ENCODE measurements at regions not wholly inside any gene's neighbourhood (a gene's known extent, or its start where the extent isn't known, plus 50 kb on each side); places are given as distances from the start of the nearest gene placed in this dataset.
"Not testable (repeated sequence)": the region's sequence is repeated elsewhere in the genome, so short reads cannot be mapped to it uniquely, and the experiment has no call there.

DNA sequence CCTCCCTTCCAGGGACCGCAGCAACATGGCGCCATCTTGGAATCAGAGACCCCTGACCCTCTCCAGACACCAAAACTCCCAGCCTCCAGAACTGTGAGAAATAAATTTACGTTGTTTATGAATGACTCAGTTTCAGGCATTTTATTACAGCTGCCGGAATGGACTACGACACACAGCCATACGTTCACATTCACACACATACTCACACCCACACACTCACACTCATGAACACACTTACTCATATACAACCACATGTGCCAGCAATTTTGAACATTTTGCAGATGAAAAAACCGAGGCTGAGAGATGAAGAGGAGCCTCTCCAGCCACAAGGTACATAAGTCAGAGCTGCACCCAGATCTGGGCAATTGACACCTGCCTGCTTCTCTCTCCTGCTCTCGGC, 151.0 kb upstream of the RAB4A start:
- no peak for DNase-seq

DNA sequence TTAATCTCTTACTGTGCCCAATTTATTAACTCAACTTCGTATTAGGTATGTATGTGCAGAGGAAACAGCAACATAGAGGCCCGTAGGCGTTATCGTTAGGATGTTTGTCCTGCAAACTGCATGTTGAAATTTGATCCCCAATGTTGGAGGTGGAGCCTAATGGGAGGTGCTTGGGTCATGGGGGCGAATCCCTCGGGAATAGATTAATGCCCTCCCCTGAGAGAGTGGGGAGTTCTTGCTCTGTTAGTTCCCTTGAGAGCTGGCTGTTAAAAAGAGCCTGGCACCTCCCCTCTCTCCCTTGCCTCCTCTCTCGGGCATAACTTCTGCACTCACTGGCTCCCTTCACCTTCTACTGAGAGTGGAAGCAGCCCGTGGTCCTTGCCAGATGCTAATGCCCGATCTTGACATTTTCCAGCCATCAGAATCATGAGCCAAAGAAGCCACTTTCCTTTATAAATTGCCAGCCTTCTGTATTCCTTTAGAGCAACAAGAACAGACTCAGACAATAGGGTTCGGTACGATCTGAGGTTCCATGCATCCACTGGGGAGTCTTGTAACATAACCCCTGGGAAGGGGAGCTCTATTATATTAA, 149.0 kb upstream of the RAB4A start:
- DNase-seq, result no peak

DNA sequence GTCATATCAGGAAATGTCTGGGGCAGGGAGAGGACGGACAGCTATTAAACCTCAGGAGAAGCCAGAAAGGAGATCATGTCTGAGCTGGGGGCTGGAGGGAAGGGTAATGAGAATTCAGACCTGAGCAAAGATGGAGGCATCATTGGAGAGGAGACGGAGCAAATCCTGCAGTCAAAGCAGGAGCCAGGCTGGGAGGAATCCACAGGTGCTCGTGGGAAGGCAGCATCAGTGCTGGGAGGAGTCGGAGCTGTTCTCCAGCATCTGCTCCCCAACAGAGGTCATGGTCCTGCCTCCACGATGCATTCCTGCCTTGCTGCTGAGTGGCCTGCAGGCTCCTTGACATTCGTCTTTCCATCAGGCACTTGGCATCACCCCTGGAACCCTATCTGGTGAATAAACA, 148.3 kb upstream of the RAB4A start:
- DNase-seq, result no peak

DNA sequence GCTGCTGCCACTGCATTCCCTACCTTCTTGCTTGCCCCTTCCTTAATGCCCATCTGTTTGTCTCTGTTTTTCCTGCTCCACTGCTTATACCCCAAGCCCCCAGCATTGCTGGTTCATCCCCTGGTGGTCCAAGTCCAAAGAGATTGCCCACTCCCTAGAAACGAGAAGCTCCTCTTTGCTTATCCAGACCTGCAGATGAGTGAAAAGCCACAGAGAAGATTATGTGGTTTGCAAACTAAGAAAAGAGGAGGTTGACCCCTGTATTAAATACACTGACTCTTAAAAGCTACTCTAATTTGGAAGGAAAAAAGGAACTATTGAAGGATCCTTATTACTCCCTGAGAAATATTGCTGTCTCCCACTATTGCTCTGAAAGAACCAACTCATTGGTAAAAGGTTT, 146.8 kb upstream of the RAB4A start:
- DNase-seq, result no peak

DNA sequence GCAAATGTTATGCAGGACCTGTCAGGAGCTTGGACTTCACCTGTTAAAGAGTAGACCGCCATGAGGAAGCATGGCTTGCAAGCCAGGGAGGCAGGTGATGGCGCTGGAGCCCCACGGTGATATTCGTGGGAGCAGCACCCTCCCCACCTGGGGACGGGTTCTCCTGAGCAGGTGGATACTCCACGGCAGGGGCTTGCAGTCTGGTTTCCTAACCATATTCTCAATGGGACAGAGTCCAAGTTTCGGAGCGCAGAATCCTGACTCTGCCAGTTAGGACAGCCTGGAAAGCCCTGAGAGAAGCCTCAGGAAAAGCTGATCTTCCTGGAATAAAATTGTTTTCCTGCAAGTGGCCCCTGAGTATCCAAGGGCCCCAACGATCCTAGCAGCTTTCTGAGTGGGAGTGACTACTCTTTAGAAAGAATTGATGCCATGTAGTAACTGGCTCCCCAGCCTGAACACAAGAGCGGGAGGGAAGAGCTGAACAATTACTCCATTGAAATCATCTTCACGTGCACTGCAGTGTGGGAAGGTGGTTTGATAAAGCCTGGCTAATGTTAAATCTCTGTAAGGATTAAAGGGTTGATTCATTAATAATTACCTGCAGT, 146.3 kb upstream of the RAB4A start:
- DNase-seq, result no peak

DNA sequence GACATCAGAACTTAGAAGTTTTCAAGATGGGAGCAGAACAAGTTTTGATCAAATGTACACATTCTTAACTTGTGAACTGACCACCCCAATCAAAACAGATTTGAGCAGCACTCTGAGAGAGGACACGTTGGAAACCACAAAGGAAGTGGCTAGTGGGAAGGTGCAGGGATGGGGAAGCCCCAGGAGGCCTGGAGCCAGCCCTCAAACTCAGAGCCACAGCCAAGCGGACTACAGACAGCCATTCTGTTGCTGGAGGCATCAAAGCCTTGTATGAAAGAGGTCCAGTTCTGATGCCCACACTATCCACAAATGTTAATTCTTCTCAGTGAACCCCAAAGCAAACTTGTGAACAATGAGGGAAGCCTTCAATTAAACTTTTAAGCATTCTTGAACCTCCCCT, 143.6 kb upstream of the RAB4A start:
- DNase-seq, result no peak

DNA sequence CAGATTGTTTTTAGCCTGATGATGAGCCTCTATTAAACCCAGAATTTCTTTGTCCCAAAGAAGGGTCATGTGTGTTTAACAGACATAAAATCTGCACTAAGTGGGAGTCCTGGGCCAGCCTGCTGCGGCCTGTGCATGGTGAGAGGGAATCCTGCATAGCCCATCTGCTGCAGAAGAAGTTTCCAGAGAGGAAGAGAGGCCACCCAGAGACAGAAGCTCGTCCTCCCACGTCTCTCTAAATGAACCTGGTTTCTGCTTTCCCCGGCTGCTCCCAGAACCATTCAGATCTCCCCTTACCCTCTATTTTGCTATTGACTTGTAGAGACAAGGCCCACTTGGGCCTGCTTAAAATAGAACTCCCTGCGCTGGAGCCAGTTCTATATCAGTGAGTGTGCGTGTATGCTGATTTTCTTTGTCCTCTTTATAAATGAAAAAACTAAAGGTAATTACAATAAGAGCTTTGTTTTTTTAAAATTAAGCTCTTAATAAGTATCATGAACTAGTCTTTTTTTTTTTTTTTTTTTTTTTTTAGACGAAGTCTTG, 142.8 kb upstream of the RAB4A start:
- no peak for DNase-seq

DNA sequence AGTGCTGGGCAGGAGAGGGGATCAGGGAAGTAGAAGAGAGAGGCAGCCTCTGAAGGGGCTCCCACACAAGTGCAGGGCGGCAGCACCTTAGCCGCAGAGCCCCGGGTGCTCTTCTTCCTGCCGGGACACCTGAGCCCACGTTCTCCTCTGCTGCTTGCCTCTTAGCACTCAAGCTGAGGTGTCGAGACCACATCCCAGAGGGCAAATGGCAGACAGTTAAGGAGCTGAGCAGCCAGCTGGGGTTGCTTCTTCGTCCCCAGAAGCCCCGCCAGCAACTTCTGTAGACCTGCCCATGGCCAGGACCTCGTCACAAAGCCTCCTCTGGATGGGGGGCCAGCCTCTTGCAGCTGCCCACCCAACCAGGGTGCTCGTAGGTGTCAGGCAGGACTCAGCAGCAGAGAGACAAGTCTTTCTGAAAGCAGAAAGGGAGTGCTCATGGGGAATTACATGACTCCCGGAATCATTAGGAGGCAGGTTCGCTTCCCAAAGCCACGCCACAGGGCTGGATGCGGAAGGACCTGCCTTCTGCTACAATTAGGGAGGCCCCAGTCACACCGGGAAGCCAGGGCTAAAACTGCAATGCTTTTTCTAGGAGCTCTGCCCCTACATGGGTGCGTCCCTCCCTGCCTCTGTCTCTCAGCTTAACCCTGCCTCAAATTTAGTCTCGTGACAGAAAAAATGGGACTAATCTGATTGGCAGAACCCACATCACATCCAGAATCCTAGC, 141.4 kb upstream of the RAB4A start:
- no peak for DNase-seq

DNA sequence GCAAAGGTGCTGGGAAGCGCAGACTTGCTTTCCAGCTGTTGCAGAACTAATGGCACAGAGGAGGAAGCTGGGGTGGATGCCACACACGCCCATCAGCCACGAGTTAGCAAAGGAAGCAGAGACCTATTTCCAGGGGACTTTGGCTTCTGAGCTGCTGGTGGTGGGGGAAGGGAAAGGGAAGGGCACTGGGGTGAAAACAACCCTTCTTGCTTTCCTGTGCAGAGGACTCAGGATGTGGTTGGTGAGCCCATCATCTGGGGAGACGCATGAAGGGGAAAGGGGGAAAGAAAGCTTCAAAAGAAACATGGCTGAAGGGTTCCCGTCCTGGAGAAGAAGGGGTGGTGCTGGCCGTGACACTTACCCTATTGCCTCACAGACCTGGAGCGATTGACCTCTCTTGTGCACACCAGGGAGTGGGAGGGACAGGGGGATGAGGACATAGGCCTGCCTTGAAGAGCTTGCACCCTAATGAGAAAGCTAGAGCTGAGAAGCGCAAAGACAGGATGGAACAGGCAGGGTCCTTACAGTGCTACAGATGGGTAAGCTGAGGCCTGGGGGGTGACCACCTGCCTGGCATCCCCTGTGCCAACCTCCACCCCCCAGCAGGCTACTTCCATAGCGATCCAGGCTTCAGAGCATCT, 140.8 kb upstream of the RAB4A start:
- no peak for DNase-seq

DNA sequence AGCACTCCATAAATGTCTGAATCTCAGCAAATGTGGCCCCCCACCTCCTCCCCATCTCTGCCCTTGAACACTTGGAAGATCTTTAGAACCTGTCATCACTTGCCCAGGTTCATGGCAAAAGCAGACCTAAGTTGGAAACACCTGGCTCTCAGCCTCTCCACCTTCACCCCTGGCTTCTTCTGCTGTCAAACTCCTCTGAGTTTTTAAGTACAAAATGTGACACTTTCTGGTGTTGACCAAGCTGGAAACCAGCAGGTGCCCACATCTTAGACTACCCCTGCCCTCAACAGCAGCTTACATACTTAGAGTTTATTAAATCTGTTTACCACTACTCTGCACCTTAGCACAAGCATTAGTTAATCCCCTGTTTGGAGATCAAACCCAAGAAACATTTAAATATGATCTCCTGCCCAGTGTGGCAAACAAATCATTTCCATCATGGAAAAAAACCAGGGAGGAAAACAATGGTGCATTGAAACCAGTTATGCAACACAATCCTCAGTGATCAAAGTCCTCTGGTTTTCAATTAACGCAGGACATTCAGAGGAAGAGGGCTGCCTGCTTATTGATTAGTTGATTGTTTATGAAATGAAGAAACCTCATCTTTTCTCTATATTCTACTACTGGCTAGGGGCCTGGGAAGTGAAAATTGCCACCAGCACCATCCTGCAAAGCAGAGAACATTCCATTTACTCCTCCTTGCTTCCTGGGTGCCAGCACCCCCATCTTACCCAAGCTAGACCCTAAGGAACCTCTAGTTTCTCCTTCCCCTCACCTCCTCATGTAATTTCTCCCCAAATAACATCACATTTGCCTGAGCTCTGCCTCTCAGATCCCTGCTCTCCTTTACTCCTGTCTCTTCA, 139.4 kb upstream of the RAB4A start:
- no peak for DNase-seq

DNA sequence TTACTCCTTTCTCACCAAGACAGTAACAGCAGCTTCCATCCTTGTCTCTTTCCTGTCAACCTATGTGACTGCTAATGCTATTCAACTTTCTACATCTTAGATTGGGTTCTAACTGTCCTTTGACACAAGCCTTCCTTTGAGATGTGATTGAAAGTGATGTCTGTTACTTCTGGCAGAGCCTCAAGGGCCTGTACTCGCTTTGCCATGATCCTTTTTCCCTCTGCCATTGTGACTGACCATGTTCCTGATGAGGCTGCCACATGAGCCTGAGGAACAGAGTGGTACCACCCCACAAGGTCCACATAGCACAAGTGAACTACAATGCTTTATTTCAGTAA, 138.8 kb upstream of the RAB4A start:
- no peak for DNase-seq

DNA sequence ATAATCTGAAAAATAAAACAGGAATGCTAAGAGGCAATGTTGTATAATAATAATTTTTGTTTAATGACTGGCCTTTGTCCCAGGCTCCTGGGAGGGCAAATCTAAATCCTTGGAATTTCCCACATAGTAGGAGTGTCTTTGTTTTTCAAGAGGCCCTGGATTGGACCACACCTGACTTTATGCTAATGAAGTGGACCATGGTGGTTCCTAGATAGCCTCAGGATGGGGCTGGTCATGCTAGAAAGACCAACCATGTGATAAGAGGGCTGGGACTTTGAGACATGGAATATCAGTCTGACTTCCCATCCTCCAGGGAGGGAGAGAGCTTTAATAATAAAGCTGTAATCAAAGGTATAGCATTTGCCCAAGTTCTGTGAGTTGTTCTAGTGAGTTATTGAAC, 138.2 kb upstream of the RAB4A start:
- no peak for DNase-seq

DNA sequence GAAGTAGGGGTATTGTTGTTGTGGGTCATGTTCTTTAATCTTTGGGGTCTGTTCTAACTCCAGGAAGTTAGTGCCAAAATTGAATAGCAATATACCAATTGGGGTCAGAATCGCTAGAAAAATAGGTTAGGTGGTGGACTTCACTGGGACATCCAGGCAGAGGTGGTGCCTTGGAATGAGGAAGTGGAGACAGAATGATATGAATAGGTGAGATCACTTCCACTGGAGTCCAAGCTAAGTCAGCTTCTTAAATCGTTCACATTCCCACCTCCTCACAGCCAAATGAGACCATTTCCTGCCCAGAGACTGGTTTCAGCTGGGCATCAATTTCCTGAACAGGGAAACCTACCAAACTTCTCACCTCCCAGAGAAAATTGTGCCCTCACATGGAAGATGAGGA, 137.8 kb upstream of the RAB4A start:
- DNase-seq, result no peak

DNA sequence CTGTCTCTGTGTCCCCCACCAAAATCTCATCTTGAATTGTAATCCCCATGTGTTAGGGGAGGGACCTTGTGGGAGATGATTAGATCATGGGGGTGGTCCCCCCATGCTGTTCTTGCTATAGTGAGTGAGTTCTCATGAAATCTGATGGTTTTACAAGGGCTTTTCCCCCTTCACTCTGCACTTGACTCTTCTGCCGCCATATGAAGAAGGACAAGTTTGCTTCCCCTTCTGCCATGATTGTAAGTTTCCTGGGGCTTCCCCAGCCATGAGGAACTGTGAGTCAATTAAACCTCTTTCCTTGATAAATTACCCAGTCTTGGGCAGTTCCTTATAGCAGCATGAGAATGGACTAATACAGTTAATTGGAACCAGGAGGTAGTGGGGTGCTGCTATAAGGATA, 137.1 kb upstream of the RAB4A start:
- DNase-seq, result no peak

DNA sequence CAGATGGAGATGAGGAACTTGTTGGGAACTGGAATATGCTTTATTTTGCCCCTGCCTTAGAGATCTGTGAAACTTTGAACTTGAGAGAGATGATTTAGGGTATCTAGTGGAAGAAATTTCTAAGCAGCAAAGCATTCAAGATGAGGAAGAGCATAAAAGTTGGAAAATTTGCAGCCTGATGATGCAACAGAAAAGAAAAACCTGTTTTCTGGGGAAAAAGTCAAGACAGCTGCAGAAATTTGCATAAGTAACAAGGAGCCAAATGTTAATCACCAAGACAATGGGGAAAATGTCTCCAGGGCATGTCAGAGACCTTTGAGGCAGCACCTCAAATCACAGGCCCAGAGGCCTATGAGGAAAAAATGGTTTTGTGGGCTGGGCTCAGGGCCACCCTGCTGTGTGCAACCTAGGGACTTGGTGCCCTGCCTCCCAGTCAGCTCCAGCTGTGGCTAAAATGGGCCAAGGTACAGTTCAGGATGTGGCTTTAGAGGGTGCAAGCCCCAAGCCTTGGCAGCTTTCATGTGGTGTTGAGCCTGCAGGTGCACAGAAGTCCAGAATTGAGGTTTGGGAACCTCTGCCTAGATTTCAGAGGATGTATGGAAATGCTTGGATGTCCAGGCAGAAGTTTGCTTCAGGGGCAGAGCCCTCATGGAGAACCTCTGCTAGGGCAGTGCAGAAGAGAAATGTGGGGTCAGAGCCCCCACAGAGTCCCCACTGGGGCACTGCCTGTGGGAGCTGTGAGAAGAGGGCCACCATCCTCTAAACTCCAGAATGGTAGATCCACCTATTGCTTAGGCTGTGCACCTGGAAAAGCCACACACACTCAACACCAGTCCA, 136.3 kb upstream of the RAB4A start:
- DNase-seq, result not testable (repeated sequence)

DNA sequence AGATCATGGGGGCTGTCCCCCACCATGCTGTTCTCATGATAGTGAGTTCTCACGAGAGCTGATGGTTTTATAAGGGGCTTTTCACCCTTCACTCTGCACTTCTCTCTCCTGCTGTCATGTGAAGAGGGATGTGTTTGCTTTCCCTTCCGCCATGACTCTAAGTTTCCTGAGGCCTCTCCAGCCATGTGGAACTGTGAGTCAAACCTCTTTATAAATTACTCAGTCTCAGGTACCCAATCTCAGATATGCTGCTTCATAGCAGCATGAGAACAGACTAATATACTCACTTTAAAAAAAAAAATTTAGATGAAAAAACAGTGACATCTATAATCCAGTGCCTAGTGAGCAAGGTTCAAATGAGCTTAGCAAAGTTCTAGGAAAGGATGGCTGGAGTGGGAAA, 135.1 kb upstream of the RAB4A start:
- no peak for DNase-seq

DNA sequence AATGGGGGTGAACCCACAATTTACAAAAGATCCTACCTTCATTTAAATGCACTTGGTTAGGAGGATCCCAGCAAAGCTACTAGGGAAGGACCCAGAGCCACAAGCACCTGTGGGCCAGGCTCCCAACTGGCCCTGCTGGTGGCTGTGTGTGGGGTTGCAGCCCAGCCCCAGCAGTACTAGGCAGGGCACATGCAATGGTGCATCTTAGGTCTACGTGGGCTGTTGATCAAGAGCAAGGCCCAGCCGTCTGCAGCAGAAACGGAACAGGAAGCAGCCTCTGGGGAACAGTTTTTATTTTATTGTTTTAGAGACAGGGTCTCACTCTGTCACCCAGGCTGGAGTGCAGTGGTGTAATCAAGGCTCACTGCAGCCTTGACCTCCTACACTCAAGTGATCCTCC, 134.1 kb upstream of the RAB4A start:
- no peak for DNase-seq

DNA sequence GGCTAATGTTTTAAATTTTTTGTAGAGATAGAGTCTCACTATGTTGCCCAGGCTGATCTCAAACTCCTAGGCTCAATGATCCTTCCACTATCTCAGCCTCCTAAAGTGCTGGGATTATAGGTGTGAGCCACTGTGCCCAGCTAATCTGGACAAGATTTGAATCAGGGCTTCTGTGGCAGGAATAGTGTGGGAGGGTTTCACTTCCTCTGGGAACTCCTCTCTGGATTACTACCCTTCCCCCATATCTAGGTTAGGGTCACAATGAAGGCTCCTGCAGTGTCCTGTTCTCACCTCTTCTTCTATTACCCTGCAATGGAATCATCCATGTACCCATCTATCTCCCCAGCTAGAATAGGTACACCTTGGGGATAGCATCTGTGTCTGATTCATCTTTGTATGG, 133.6 kb upstream of the RAB4A start:
- no peak for DNase-seq

DNA sequence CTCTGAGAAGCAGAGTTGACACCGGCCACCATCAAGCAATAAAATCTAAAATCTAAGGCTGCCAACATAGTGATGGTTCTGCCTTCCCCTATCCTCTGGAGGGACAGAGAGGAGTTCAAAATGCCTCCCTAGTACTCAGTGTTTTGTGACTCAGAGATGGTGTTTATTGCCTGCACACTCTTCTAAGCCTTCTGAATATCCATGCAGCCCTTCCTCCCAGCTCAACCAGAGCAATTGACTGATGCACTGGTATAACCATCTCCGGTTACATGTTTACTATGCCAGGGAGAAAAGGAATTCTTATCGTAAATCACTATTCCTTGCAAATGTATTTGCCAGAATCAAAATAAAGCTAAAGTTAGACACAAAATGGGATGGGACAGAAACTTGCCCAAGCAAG, 132.9 kb upstream of the RAB4A start:
- no peak for DNase-seq

DNA sequence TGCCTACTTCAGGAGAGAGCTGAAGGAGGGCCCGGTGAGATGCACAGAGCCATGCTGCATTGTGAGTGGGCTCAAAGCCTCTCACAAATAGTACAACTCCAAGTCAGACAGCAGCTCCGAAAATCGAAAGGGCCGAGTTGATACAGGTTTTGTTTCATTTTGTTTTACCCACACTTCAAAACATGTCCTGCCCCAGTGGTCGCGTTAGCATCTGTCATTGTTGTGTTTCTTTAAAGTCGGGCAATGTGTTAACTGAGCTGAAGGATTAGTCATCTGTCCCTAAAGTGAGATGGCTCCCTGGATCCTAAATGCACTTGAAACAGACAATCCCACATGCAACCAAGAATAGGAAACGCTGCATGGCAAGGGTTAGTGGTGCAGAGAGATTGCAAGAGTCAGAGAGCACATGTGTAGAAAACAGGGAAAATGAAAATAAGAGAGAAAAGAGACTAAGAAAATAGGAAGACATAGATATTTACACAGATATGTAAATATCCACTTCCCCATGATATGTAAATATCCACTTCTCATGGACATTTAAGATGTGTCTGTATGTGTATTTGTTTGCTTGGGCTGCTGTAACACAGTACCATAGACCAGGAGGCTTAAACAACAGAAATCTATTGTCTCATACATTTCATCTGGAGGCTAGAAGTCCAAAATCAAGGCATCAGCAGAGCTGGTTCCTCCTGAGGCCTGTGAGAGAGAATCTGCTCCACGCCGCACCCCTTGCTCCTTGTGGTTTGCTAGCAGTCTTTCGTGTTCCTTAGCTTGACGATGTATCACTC, 131.4 kb upstream of the RAB4A start:
- DNase-seq, result no peak

DNA sequence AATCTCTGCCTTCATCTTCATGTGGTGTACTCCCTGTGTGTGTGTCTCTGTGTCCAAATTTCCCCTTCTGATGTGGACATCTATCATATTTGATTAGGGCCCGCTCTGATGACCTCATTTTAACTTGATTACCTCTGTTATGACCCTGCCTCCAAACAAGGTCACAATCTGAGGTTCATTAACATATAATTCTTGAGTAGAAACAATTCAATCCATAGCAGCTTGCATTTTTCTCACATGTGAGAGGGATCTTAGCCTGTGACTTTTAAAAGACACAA, 130.9 kb upstream of the RAB4A start:
- no peak for DNase-seq

DNA sequence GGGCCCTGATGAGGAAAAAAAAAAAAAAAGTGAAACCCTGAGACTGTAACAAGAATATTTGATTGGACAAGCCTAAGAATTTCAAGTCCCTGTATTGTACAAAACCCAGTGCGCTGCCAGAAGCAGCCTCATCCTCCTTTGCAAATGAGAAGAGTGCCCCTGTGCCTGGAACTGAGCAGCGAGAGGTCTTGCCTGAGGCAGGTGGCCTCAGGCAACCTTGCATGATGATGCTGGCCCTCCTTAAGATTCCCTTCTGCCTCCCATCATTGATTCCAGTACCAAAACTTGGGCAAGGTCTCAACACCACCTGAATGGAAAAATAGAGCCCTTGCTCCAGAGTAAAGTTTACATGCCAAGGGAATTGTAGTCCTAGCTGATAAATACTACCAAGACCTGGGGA, 129.6 kb upstream of the RAB4A start:
- no peak for DNase-seq

All from DMS153 (cell line).